NCI-H2196 treated with DMSO at 0.1 percent for 48 hours (cell line): ENCODE measurements at regions not wholly inside any gene's neighbourhood (a gene's known extent, or its start where the extent isn't known, plus 50 kb on each side); places are given as distances from the start of the nearest gene placed in this dataset.
"Not testable (repeated sequence)": the region's sequence is repeated elsewhere in the genome, so short reads cannot be mapped to it uniquely, and the experiment has no call there.

Experiments
- DNase-seq: peaks from one replicate; lab custom pipeline; 2025; ENCODE audit not compliant: unreplicated experiment; lab: John Stamatoyannopoulos, UW

GRCh38 chr10:34908481-34908880 is 93.4 kb upstream of the PARD3 start:
- no peak for DNase-seq

- DNase-seq: no peak
Observed at GRCh38 chr10:34907743-34908430, 92.8 kb upstream of the PARD3 start.

- DNase-seq: peak; percentile 66
Observed at GRCh38 chr10:34906067-34906965, 91.2 kb upstream of the PARD3 start.

DNA sequence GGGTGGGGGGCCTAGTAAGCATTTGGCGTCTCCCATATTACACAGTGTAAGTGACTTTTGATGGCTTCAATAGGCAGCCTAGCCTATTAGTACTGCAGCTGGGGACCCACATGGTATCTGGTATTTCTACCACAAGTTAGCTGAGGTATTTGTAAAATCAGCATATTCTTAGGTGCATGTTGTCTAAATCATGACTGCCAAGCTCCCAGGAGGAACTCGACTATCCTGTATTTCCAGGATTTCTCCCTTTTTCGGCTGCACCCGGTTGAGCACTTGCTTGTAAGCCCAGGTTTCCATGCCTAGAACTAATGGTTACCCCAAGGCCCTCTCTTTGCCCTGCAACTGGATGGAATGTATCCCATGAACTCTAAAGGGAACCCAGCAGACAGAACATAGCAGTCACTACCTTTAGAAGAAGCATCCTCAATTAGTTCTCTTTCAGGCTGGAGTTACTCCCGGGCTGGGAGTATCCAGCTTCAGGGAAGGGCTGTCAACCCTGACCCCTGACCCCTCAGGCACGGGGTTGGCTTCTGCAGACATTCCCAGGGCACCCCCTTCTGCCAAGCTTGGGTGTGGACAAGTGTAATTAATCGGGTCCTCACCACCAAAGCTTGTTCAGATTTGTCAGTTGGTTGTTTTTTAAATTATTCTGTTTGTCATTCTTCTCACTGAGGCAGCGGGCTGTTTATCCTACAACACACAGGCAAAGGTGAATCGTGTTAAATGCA is 90.3 kb upstream of the PARD3 start:
- DNase-seq: no peak

DNA sequence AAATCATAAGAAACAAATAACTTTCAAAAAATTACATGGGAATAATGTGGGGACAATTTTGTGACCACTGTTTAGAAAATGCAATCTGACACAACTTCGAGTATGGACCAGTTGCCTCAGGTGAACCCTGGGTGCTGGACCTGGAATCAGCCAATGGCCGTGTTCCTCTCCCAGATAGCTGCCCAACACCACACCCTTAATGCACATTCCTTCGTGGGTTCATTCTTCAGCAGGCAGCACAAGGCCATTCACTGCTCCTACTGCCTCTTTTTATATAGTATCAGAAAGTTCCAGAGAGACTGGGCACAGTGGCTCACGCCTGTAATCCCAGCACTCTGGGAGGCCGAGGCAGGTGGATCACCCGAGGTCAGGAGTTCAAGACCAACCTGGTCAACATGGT is 89.1 kb upstream of the PARD3 start:
- no peak for DNase-seq

- DNase-seq: no peak
Observed at GRCh38 chr10:34899161-34899560, 84.1 kb upstream of the PARD3 start.

GRCh38 chr10:34895977-34896376 is 80.9 kb upstream of the PARD3 start:
- no peak for DNase-seq

DNA sequence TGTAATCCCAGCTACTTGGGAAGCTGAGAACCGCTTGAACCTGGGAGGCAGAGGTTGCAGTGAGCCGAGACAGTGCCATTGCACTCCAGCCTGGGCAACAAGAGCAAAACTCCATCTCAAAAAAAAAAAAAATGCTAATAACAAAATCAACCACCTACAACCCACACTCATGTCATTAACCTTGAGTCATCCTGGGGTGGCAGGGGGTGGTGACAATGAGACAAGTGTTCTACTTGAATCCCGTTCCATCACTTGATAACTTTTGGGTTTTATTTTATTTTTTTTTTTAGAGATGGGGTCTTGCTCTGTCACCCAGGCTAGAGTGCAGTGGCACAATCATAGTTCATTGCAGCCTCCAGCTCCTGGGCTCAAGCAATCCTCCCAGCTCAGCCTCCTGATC is 80.0 kb upstream of the PARD3 start:
- not testable (repeated sequence) for DNase-seq

GRCh38 chr10:34892521-34892920 is 77.4 kb upstream of the PARD3 start:
- not testable (repeated sequence) for DNase-seq

DNA sequence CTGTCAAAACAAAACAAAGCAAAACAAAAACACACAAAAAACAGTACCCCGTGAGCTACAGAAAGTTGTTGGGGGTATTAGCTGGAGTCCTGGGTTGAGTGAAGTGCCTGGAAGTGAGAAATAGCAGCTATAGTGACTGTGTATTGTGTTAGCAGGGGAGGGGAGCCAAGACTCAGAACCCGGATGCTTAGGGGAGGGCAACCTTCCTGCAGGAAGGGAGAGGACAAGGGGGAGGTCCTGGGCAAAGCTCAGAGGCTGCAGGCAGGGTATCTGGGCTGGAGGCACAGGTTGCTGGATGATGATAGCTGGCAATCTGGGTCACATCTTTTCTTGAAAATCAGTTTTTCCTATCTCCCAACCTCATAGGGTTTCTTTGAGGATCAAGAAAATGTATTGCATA is 75.8 kb upstream of the PARD3 start:
- DNase-seq: no peak

DNA sequence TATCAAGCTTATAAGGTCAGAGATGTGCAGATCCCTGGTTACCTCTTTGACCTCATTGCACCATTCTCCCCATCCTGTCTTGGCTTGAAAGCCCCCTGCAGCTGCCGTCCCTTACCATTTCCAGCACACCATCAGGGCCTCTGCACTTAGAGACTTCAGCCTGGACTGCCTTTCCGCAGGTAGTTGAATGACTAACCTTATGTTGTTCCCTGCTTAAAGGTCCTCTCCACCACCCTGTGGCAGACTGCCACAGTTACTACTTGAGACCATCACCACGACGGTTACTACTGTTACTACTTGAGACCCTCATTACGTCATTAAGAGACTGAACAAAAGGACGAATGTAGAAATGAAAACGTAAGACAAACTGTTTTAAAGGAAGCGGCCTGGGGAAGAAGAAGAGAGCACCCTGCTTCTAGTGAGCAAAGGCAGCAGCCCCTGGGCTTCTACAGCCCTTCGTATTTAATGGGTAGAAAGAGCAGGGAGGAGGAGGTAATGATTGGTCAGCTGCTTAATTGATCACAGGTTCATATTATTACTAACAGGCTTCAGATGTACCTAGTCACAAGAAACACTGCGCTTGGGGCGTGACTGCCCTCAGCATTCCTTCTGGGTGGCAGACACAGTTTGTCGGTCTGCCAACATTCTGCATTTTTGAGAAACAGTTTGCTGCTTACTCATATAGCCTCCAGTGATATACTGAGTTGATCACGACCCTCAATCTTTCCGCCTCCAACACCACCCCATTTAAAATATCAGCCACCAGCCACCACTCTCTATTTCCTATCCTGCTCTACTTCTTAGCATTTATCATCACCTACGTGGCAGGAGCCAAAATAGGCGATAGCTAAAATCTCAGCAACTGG is 74.1 kb upstream of the PARD3 start:
- no peak for DNase-seq

- no peak for DNase-seq
Observed at GRCh38 chr10:34886906-34887642, 72.0 kb upstream of the PARD3 start.

DNA sequence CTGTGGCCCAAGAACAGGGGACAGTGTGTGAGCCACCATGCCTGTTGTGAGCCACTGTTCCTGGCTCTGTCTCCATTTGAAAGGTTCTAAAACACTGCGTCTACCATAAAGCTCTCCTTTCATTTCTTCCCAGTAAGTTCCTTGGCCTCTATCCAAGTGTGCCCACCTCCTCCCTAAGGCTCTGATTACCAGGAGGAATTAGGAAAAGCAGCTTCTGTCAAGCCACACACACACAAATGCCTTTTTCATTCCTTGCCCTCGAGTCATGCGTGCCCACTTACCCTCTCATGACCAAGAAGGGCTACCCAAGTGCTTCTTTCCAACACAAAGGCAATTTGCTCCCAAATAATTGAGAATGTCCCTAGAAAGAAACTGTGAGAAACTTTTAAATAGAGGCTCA is 70.8 kb upstream of the PARD3 start:
- no peak for DNase-seq

DNA sequence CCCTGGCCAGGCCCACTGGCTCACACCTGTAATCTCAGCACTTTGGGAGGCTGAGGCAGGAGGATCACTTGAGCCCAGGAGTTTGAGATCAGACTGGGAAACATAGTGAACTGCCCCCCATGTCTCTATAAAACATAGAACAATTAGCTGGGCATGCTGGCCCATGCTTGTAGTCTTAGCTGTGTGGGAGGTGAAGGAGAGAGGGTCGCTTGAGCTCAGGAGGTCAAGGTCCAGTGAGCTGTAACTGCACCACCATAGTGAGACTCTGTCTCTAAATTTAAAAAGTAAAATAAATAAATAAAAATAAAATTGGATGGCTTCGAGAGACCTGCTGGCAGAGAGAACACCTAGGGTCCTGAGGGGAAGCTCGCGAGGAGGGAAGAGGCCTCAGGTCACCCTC is 69.9 kb upstream of the PARD3 start:
- DNase-seq: no peak

GRCh38 chr10:34884272-34884952 is 69.3 kb upstream of the PARD3 start:
- no peak for DNase-seq

DNA sequence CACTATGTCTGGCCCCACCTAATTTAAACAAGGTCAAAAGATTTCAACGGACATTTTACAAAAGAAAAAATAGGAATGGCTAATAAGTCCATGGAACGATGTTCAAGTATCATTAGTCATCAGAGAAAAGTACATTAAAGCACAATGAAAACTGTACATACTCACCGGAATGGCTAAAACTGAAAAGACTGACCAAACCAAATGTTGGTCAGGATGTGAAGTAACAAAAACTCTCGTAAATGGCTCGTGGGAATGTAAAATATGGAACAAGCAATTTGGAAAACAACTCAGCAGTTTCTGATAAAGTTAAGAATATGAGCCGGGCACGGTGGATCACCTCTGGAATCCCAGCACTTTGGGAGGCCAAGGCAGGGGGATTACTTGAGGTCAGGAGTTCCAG is 65.7 kb upstream of the PARD3 start:
- DNase-seq: no peak

DNA sequence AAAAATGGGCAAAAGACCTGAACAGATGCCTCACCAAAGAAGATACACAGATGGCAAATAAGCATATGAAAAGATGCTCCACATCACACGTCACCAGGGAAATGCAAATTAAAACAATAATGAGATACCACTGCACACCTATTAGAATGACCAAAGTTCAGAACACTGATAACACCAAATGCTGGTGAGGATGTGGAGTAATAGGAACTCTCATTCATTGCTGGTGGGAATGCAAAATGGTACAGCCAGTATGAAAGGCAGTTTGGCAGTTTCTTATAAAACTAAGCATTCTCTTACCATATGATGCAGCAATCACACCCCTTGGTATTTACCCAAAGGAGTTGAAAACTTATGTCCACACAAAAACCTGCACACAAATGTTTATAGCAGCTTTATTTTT is 63.6 kb upstream of the PARD3 start:
- DNase-seq: not testable (repeated sequence)

DNA sequence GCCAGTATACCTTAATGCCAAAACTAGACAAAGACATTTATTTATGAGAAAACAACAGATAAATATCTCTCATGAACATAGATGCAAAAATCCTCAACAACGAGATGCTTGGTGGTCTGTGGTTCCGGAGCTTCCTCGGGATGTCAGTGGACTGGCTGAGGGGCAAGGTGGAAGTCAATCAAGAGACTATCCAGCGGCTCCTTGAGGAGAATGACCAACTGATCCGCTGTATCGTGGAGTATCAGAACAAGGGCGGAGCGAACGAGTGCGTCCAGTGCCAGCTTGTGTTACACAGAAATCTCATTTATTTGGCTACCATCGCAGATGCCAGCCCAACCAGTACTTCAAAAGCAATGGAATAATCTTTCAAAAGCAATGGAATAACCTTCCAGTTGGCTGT is 60.0 kb upstream of the PARD3 start:
- no peak for DNase-seq

GRCh38 chr10:34872820-34873219 is 57.7 kb upstream of the PARD3 start:
- no peak for DNase-seq
